Fibroblast of the conjunctiva (primary cell): ENCODE measurements at regions not wholly inside any gene's neighbourhood (a gene's known extent, or its start where the extent isn't known, plus 50 kb on each side); places are given as distances from the start of the nearest gene placed in this dataset.
"Not testable (repeated sequence)": the region's sequence is repeated elsewhere in the genome, so short reads cannot be mapped to it uniquely, and the experiment has no call there.

Experiments used
- DNase-seq: peaks from one replicate; pipeline ENCODE4 v3.0.0-alpha.2; 2010; ENCODE audit warnings: low read depth

DNA sequence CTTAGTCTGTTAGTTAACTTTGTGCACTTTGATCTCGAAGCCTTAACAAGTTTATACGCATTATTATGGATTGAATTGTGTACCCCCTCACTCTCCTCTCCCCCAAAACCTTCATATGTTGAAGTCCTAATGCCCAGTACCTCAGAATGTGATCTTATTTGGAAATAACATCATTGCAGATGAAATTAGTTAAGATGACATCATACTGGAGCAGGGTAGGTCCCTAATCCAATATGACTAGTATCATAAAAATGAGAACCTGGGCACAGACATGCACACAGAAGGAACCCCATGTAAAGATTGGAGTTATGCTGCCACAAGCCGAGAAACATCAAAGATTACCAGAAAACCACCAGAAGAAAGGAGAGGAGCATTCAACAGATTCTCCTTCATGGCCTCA is 85.8 kb upstream of the TSC22D1 start:
- DNase-seq = no peak

- no peak for DNase-seq
These were observed 83.9 kb upstream of the TSC22D1 start for GRCh38 chr13:44660050-44660449.

DNA sequence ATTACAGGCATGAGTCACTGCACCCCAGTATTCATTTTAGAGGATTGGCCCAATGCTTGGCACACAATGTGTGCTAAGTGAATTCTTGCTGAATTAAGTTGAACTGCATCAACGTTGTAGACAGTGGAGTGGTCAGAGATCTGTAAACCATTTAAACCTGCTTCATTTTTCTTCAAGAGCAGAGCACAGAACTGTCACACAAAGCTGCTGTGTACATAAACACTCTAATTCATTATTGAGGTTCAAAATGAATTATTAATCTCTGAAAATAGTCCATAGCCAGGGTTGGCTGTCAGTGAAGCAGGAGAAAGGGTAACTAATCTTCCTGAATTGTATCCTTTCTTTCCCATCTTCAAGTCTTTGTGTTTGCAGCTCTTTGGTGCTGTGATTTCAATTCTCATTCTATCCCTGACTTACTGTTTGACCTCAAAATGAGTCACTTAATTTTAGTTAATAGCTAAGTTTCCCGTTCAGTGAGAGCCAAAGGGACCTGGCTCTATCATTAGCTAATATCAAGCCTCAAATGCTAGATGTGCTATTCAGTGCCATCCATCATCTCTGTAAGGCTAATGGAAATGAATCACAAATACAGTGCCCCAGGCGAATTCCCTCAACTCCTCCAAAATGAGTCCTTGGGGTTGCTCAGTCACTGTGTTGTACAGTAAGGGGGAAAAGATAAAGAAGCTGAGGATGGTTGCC is 77.0 kb upstream of the TSC22D1 start:
- no peak for DNase-seq

DNA sequence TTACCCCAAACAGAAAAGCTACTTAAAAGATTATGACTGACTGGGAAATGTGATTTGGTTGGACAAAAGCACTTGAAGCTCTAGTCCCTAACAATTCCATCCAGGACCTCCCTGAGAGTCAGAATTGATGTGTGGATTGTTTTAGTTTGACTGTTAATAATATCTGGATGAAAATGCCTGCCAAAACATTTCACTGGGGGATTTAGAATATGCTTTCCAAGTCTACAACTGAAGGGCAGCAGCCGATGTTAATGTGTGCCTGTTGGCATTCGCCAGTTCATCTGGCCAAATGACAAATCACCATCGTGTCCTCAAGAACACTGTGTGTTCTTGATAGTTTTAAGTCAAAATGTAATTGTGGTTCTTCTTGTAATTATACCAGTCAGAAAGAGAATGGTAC is 76.0 kb upstream of the TSC22D1 start:
- DNase-seq = no peak

DNA sequence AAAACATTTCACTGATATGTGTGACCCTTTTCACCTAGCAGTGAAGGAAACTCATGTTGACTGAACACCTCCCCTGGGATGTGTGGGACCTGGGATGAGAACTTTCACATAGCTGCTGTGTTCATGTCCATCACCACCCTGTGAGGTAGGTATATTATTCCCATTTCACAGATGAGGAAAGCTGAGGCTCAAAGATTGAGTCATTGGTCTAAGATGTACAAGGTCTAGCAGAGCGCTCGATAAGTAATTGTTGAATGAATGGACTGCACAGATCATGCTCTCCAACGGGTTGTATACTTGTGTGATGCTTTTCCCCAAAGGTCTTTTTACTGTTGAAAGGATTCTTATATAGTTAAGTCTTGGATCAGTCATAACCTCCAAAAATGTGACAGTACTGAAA is 75.6 kb upstream of the TSC22D1 start:
- DNase-seq = no peak

DNA sequence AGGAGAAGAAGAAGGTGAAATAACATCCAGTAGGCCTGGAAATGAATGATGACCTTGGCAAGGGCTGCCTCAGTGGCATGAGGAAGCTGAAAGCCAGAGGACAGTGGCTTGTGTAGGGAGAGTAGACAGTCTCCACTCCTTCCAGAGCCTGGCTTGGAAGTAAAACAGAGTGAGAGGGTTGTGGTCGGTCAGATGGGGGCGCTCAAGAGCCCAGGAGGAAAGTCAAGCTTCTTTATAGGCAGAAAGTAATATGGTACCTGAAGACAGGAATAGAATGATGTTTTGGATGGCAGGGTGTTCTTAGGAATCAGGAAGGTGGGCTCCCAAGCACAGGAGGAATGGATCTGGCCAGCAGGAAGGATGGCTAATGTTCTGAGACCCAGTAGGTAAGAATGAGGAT is 75.1 kb upstream of the TSC22D1 start:
- no peak for DNase-seq

GRCh38 chr13:44649834-44650233 is 73.7 kb upstream of the TSC22D1 start:
- no peak for DNase-seq

DNA sequence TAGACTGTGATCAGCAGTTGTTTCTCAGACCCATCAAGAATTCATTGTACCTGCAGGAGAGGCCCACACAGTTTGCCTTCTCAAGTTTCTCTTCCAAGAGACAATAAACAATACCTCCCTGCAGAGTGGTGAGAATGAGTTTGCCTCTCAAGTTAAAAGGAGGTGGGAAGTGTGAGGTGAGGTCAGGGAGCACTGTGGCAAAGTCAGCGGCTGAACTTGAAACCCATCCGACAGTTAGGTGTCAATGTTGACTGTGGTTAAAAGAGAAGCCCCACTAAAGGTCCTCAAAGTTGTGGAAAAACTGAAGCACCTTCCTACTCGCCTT is 72.9 kb upstream of the TSC22D1 start:
- no peak for DNase-seq

- DNase-seq = peak; percentile 17
These were observed 72.4 kb upstream of the TSC22D1 start for GRCh38 chr13:44648392-44649103.

DNA sequence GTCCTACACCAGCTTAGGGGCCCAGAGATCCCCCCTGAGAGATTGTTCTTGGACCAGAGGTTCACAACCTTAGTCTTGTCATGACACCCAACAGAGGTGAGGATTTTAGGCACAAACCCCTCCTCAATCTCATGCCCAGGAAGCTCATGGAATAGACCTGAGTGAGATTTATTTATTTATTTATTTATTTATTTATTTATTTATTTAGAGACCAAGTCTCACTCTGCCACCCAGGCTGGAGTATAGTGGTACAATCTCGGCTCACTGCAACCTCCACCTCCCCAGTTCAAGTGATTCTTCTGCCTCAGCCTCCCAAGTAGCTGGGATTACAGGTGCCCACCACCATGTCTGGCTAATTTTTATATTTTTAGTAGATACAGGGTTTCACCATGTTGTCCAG is 71.4 kb upstream of the TSC22D1 start:
- not testable (repeated sequence) for DNase-seq

GRCh38 chr13:44646044-44646443 is 69.9 kb upstream of the TSC22D1 start:
- DNase-seq = no peak

DNA sequence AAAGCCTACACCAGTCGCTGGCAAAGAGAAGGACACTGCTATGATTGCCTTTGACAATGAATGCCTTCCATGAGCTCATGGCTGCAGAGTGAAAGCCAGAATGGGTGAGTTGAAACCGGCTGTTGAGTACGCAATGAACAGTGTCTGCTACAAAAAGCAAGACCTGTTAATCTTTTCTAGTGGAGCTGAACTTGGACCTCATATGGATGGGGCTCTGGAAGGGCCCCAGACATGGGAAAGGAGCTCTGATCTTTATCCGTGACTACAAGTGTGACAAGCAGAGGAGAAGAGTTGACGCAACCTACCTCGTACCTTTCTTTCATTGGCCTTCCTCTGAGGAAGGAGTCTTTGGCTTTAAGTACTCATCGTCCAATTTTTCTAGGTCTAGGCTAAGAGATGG is 67.1 kb upstream of the TSC22D1 start:
- DNase-seq = no peak

- no peak for DNase-seq
These were observed 61.5 kb upstream of the TSC22D1 start for GRCh38 chr13:44637581-44637980.

DNA sequence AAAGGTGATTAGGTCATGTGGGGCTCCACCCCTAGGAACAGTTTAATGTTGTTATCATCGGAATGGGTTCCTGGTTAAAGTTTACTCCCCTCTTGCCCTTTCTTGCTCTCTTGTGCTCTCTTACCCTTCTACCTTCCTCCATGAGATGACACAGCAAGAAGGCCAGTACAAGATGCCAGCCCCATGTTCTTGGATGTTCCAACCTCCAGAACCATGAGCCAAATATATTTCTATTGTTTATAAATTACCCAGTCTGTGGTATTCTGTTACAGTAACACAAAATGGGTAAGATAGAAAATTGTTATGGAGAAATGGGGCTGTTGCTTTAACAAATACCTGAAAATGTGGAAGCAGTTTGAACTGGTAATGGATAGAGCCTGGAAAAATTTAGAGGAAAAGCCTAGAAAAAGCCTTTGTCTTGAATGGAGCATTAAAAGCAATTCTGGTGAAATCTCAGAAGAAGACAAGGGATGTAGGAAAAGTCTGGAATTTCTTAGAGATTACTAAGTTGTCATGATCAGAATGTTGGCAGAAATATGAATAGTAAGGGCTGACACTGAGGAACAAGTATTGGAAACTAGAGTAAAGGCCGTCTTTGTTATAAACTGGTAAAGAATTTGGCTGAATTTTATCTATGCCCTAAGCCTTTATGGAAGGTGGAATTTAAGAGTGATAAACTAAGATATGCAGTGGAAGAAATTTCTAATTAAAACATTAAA is 53.5 kb upstream of the TSC22D1 start:
- DNase-seq = no peak

- not testable (repeated sequence) for DNase-seq
These were observed 52.7 kb upstream of the TSC22D1 start for GRCh38 chr13:44628826-44629225.

DNA sequence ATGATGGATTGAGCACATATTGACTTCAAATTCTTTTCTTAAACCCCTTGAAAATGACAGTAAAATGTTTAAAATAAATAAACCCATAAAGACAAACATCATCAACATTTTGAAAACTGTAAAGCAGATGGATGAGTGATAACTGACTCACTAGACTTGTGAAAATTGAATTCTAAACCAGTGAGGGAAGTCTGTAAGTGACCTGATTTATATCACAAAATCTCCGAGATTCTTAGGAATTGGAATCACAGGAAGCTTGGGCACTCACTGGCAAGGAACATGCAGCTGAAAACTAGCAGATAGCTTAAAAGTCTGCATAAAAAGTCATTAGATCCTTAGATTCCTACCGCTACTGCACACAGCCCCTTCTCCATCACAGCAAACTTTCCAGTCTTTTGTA is 51.3 kb upstream of the TSC22D1 start:
- no peak for DNase-seq

GRCh38 chr13:44626176-44626575 is 50.0 kb upstream of the TSC22D1 start:
- no peak for DNase-seq
